DMS 273 (cell line): ENCODE measurements at regions not wholly inside any gene's neighbourhood (a gene's known extent, or its start where the extent isn't known, plus 50 kb on each side); places are given as distances from the start of the nearest gene placed in this dataset.
A peak's percentile ranks its signal among the peaks of the same experiment; 100 is the strongest.

Source experiments
- DNase-seq: peaks from one replicate; lab custom pipeline; 2025; ENCODE audit not compliant: unreplicated experiment; lab: John Stamatoyannopoulos, UW

DNA sequence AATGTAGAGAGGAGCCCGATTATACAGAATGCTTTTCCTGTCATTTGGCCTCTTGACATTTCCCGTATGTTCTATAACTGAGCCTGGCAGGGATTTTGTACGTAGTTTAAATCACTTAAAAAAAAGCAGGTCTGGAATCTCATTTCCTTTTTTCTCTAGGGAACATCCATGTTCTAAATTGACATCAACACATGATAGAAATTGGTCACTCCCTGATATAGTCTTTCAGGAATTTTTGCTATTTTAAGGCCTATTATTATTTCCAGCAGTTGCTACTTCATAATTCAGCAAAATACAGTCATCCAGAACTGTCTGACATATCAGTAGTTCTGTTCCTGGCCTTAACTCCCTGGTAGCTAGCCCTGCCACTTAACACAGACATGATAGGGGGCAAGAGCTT, 565.7 kb upstream of the ZEB2 start:
- DNase-seq, result no peak

DNA sequence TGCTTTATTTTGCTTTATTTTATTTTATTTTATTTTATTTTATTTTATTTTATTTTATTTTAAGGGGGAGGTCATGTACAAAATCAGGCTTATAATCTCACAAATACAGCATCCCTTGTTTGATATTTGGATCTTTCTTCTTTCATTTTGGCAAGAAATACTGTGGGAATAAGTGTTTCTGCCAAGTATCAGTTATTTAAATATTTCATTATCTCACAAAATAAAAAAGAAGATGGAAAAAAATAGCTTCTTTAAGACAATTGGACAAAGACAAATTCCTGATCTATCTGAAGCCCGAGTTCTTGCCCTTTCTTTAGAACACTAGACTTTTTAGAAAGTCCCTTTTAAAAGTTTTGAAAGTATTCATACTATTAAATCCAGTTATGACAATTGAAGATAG, 560.5 kb upstream of the ZEB2 start:
- no peak for DNase-seq

- DNase-seq, result peak; percentile 82
These were observed 559.7 kb upstream of the ZEB2 start for GRCh38 chr2:145079641-145080040.

- peak; percentile 24 for DNase-seq
These were observed 559.0 kb upstream of the ZEB2 start for GRCh38 chr2:145078923-145079322.

DNA sequence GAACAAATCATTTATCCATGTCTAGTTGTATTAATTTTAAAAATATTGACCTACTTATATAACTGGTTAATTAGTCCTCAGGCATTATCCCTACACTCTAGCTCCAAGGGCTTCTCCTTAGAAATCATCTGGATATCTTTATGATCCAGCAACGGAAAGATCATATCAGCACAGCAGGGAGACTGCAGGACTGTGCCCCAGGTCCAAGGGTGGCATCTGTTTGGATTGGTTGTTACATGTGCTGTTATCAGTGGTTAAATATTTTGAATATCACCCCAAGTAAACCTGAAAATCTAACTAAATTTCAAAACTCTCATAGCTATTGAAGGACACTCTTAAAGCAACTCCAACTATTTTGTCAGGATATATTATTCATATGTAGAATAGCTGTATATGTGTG, 556.2 kb upstream of the ZEB2 start:
- DNase-seq, result peak; percentile 52

DNA sequence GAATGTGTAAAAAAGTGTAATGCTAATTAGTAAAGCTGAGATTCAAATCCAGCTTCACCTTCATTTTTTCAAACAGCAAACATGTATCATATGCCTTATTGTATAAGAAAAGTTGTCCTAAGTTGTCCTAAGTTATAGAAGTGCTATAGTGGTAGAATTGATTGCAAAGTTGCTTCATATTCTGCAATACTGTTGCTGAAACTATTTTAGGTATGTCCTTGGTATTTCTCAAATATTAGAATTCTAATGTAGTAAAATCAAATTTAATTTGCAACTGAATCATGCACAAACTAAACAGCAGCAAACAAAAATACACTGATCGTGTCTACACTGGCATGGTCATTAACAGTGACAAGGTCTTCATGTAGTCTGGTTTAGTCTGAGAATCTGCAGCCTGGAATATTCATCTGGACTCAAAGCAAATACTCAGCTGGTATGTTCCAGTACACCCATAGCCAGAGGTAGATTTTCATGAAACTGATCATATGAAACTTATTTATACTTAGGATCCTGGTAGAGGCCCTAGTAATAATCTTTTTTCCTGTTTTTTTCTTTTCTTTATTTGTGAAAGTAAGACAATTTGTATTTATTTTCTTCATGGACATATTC, 555.6 kb upstream of the ZEB2 start:
- no peak for DNase-seq

- DNase-seq, result no peak
These were observed 550.8 kb upstream of the ZEB2 start for GRCh38 chr2:145070703-145071102.

- no peak for DNase-seq
These were observed 548.6 kb upstream of the ZEB2 start for GRCh38 chr2:145068509-145068908.

DNA sequence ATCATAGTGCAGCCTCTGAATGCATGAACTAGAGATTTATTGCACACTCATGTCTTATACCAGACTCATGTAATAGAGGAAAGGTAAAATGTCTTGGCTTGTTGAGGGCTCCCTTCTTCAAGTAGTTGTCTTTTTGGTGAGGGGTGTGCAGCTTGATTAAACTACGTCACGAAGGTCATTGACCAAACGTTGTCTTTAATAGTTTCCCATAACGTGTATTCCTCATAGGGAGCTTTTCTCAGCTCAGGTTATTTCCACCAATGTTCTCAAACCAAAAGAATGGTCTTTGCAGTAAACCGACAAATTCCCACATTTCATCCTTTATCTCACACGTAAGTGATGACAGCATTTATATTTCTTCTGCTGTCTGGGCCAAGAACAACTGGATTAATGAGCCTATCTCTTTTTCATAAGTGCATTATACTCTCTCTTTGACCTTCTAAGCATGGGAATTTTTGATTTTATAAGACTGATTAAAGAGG, 547.7 kb upstream of the ZEB2 start:
- DNase-seq, result no peak

- DNase-seq, result no peak
These were observed 547.1 kb upstream of the ZEB2 start for GRCh38 chr2:145066856-145067548.

GRCh38 chr2:145066151-145066661, 546.3 kb upstream of the ZEB2 start:
- DNase-seq, result no peak

DNA sequence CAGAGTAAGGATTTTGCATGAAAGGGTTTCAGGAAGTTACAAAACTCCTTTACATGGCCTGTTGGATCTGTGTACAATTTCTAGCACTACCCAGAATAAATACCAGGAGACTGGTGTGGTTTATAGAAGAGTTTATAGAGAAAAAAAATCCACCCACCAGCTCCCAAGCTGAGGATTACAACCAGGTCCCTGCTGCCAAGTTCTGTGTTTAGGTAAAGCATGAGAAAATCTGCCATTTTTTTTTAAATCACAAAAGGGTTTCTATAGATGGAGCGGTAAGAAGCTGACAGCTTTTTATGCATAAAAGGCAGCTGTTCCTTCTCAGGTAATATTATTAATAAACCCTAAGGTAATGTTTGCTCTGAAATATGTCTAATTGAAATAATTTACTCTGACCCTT, 545.4 kb upstream of the ZEB2 start:
- no peak for DNase-seq

DNA sequence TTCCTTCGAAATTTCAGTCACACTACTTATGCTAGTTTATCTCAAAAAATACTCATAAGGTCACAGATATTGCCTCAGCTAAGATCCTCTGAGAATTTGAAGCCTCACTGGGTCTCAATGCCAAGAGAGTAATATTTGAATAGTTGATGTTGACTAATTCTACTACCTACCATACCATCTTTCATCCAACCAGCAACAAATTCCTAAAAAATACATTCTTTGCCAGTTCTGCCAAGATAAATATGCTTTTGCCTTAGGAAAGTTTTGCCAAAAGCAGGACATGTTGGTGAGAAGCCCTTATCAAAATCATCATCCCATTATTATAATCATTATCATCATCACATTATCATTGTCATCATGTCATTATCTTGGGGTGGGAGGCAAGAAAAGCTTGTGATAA, 544.6 kb upstream of the ZEB2 start:
- DNase-seq, result no peak

- DNase-seq, result no peak
These were observed 541.0 kb upstream of the ZEB2 start for GRCh38 chr2:145060876-145061275.

DNA sequence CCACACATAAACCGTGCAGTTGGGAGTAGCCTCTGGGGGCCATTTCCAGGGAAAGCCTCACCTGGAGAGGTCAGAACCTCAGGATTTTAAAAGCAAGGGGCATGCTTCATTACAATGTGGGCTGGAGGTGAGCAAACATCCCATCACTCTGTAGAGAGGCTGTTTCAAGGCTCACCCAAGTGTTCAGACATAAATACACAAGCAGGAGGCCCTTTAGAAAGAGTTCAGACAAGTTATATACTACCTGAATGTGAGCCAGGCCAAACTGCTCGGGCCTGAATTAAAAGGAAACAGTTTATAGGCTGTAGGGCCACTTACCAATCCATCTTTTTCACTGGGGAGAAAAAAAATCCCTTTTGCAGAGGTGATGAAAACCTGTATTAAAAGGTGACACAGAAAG, 540.0 kb upstream of the ZEB2 start:
- DNase-seq, result no peak

DNA sequence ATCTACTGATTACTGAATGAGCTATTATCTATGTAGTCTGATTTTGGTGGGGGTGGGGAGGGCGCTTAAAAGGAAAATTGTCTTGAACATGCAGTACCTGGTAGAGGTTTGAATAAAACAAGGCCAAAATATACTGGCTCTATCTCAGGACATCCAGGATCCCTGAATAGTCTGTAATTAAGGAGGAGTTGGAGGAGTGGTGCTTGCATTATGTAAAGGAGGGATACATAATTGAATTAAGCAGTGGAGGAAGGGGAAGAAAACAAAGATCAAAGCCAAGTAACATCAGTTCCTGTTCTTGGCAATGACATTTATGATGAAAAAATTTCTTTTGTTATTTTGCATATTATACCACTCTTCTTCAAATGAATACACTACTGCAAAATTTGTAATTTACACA, 539.4 kb upstream of the ZEB2 start:
- DNase-seq, result no peak

DNA sequence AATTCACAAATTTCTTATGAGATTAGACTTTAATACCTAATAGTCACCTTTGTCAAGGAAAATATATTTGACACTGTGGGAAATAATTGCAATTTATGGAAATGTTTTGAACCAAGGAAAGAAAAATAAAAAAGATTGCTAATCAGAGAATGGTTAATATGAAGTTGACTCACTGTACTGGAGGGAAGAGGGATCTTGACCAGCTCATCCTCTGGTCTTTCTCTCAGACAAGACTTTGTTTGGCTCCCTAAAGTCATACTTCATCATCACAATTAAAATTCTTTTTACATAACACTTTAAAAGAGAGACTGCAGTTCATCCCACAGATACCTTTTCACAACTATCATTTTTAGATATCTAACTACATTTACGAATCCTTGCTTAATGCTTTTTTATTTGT, 538.5 kb upstream of the ZEB2 start:
- no peak for DNase-seq

DNA sequence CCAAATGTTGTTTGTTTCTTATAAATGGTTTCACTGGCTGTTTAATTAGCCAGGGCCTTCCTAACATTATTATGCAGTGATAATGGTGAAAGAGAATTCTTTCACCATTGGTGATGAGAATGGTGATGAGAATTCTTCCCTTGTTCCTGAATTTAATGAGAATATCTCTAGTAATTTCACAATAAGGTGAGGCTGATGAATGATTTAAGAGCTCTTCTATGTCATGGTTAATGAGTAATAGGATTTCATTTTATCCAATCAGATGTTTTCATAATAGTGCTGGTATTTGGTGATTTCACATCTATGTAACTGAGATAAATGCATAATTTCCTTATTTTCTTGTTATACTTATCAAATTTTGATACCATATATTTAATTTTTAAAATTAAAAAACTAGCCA, 535.7 kb upstream of the ZEB2 start:
- DNase-seq, result no peak

DNA sequence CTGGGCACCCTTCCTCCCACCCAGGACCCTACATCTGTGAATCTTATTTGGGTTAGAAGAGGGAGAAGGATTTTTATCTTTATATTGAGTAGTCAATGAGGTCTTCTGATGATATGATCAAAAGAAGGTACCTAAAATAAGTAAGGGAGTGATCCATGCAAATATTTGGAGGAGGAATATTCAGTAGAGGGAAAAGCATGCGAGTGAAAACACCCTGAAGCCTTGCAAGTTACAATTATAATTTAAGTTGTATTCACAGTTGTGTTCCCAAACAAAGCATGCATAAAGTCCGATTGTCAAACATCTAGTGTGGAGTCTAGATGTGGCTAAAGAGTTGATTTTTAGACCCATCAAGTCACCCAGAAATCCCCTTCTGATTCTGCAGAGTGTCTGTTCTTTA, 530.2 kb upstream of the ZEB2 start:
- no peak for DNase-seq

DNA sequence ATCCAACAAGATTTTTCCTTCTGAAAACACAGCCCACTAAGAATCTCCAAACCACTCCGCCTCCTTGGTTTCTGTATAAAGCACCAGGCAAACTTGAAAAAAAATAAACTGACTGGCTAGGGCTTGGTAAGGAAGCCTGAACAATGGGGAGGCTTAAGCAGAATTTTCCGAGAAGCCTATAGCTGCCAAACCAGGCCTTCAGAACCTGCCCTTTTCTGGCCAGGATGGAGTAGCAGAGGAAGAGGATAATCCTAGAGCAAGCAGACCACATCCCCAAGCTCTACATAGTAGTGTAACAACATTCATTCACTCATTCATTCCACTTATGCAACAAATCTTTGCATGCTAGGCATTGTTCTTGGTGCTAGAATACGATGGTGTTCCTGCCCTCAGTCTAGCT, 529.6 kb upstream of the ZEB2 start:
- no peak for DNase-seq

- DNase-seq, result no peak
These were observed 527.6 kb upstream of the ZEB2 start for GRCh38 chr2:145047554-145047953.

DNA sequence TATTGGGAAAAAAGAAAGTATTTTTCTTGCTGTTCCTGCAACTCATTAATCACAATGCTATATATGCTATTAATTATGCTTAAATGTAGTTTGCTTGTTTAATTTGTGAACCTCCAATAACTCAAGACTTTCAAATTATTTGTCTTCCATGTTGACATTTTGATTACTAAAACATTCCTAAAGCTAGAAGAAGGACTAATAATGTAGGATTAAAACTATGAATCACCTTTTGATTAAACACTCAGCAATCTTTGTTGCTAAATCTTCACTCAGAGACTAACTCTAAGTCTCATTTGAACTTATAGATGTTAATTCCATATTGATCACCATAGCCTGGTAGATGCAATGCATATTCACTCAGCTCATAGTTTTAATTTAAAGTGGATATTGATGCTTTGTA, 524.6 kb upstream of the ZEB2 start:
- DNase-seq, result no peak

- peak; percentile 23 for DNase-seq
These were observed 523.5 kb upstream of the ZEB2 start for GRCh38 chr2:145043399-145043834.
